DOHH2 (cell line): ENCODE measurements at regions not wholly inside any gene's neighbourhood (a gene's known extent, or its start where the extent isn't known, plus 50 kb on each side); places are given as distances from the start of the nearest gene placed in this dataset.
"Not testable (repeated sequence)": the region's sequence is repeated elsewhere in the genome, so short reads cannot be mapped to it uniquely, and the experiment has no call there.

ENCODE experiments used
- CTCF ChIP-seq: fragments of 200-600 bp; sonication (generic); IDR thresholded peaks from one replicate; pipeline ENCODE4 v1.5.1; 2014; ENCODE audit warnings: antibody characterized with exemption, mild to moderate bottlenecking, low read depth, low read length; ENCODE audit not compliant: poor library complexity, severe bottlenecking
- EZH2phosphoT487 ChIP-seq: fragments of 200-600 bp; sonication (generic); IDR thresholded peaks from 2 replicates; pipeline ENCODE4 v1.6.1; 2017; ENCODE audit warnings: borderline replicate concordance, mild to moderate bottlenecking, antibody characterized with exemption, low read length, moderate library complexity, mixed read lengths

- not testable (repeated sequence) for TF ChIP-seq CTCF, EZH2phosphoT487
Observed at GRCh38 chr1:229173491-229174476, 97.1 kb upstream of the RAB4A start.
